Esophagus muscularis mucosa (tissue), 4 donors: ENCODE measurements at regions not wholly inside any gene's neighbourhood (a gene's known extent, or its start where the extent isn't known, plus 50 kb on each side); places are given as distances from the start of the nearest gene placed in this dataset.

Experiments used
- CTCF ChIP-seq, 3 experiments: fragments of 200-600 bp in 2 of 3; fragments of 450-650 bp in 1 of 3; sonication (generic) in 2 of 3; IDR thresholded peaks; one replicate each; pipeline ENCODE4 v1.5.1; 2017 to 2019; ENCODE audit warnings: antibody characterized with exemption in 3 of 3, mild to moderate bottlenecking in 2 of 3, moderate library complexity in 1 of 3
- EP300 ChIP-seq: sonication (generic); formaldehyde crosslinking; IDR thresholded peaks from one replicate; pipeline ENCODE4 v1.6.1; 2017; ENCODE audit warnings: antibody characterized with exemption
- POLR2A ChIP-seq: fragments of 450-650 bp; IDR thresholded peaks from one replicate; pipeline ENCODE4 v1.6.1; 2017; ENCODE audit warnings: antibody characterized with exemption, moderate library complexity, mild to moderate bottlenecking, low read depth

- TF ChIP-seq CTCF (IDR thresholded peaks at IDR 0.05) (no peak), POLR2A (no peak), EP300 (no peak)
These were observed 744.1 kb upstream of the CHRM3 start for GRCh38 chr1:238642231-238642630.
